Embryonic facial prominence (tissue), 1 donor: ENCODE measurements at regions not wholly inside any gene's neighbourhood (a gene's known extent, or its start where the extent isn't known, plus 50 kb on each side); places are given as distances from the start of the nearest gene placed in this dataset.

Experiments
- DNase-seq: peaks from one replicate; pipeline ENCODE4 v3.0.0-alpha.2; 2016; ENCODE audit errors: extremely low spot score

DNA sequence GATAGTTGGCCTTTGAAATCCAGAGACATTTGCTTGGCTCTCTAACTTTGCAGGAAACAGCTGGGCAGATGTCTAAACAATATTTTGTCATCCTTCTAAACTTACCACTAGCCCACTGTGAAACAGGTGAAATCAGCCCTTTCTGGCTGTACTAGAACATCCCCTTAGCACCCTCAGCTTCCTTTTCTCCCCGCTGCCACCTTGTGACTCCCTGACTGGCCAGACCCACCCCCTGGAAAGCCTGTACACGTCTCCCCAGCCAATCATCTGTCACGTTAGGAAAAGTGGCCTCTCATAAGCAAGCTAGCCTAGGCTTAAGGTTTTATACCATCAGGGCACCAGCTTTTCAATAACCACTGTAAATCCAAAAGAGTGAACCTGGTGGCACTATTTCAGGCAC, 88.6 kb upstream of the E2F3 start:
- no peak for DNase-seq

DNA sequence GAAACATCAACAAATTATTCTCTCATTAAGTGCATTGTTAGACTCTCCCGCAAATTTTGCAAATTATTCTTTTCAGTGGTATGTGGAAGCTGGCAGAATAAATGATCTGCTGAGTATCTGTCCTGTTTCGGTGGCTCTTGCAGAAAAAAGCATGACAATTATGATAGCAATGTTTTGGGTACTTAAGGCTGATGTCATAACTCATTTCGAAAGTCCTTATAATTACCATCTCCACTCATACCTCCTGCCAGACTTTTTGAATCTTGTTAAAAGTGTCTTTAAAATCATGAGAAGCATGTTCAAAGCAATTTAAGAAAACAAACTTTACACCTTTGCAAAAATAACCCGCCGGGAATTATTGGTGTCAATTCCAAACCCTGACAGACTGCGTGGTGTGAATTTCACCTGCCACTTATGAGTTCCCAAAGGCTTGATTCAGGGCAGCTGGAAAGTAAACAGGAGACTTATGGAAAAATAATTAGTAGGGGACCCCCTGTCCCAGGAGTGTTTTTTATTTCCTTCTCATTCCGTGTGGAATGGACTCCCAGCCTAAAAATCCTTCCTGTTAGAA, 87.6 kb upstream of the E2F3 start:
- DNase-seq = no peak

DNA sequence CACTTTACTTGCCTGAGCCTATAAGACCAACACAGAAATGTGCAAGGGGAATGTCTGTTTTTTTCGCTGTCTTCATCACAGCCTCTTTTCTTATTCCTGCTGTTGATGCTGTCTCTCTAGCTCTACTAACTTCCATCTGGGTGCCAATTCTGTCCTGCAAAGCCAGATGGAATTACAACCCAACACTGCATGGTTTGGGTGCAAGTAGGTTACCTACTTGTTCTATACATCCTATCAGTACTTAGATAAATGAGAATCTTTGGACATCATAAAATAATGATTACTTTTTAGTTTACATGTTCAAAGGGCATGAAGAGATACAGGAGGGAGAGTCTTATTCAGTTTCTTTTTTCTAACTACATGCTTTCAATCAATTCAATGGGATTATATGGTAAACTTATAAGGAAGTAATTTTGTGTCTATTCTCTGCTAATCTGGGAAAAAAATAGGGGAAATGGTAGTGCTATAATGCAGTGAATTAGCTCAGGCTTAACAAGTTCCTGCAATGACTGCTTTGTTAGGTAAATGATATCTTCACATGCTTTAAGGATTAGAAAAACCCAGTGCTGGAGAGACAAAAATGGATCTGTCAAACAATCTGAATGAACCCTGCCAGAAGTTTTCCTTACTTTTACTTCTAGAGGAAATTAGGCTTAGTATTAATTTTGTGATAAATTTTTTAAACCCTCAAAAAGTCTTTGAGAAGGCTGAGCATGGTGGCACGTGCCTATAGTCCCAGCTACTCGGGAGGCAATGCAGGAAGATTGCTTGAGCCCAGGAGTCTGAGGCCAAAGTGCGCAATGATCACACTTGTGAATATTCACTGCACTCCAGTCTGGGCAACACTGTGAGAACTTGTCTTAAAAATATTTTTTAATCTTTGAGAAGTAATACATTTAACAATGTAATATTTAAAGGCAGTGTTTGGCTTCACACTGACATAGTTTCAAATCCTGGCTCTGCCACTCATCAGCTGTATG, 86.5 kb upstream of the E2F3 start:
- DNase-seq = no peak

DNA sequence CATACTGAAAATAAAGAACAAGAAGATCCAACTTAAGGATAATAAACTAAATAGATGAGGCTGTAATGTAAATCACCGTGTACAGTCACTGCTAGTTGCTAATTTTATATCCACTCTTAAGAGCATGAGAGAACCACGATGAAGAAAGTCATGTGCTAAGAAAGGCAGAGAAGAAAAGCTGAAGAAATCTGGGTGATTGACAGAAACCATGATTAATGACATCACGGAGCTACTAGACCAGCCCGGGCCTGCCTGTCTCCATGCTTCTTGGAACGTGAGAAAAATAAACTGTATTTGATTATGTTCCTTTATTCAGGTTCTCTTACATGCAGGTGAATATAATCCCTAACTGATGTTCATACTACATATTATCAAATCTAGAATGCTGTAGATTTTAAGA, 84.2 kb upstream of the E2F3 start:
- no peak for DNase-seq

DNA sequence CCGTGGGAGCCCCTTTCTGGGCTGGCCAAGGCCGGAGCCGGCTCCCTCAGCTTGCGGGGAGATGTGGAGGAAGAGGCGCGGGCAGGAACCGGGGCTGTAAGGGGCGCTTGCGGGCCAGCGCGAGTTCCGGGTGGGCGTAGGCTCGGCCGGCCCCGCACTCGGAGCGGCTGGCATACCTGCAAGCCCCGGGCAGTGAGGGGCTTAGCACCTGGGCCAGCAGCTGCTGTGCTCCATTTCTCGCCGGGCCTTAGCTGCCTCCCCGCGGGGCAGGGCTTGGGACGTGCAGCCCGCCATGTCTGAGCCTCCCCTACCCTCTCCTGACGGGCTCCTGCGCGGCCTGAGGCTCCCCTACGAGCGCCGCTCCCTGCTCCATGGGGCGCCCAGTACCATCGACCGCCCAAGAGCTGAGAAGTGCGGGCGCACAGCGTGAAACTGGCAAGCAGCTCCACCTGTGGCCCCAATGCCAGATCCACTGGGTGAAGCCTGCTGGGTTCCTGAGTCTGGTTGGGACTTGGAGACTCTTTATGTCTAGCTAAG, 82.8 kb upstream of the E2F3 start:
- DNase-seq = no peak

DNA sequence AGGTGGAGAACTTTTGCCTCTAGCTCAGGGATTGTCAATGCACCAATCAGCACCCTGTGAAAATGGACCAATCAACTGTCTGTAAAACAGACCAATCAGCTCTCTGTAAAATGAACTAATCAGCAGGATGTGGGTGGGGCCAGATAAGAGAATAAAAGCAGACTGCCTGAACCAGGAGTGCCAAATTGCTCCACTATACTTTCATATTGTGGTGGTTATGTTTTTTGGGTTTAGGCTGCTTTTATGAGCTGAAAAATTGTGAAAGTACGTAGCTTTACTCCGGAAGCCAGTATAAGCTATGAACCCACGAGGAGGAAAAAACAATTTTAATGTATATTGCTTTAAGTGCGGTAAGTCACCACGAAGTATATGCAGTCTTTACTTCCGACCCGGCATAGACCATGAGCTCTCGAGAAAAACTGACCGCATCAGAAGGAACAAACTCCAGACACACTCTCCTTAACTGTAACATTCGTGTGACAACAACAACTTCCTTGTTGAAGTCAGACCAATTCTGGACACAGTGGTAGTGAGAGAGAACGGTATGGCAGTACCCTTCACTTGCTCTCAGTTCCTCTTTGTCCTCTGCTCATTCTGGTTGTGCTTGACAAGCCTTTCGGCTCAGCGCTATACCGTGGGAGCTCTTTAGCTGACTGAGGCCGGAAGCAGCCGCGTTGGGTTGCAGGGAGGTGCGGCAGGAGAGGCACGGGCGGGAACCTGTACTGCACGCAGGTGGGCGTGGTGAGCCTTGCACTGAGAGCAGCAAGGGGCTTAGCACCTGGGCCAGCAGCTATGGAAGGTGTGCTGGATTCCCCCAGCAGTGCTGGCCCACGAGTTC, 81.9 kb upstream of the E2F3 start:
- DNase-seq = no peak

DNA sequence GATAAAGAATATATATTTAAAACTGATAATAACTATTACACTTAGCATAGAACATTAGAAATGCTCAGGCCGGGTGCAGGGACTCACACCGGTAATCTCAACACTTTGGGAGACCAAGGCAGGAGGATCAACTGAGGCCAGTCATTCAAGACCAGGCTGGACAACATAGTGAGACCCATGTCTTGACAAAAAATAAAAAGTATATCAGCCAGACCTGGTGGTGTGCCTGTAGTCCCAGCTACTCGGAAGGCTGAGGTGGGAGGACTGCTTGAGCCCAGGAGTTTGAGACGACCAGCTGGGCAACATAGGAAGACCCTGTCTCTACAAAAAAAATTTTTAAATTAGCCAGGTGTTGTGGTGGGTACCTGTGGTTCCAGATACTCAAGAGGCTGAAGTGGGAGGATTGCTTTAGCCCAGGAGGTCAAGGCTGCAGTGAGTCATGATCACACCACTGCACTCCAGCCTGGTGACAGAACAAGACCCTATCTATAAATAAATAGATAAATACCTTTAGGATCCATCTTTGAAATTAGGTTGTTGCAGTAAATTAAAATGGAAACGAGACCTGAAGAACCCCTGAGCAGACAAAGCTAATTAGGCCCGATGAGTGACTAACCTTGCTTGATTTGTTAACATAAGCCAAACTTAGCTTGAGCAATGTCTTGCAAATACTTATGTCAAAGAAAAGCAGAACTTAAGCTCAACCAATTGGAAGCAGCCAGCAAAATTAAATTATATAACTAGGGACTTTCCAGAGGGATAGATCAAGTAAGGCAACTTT, 75.8 kb upstream of the E2F3 start:
- no peak for DNase-seq

DNA sequence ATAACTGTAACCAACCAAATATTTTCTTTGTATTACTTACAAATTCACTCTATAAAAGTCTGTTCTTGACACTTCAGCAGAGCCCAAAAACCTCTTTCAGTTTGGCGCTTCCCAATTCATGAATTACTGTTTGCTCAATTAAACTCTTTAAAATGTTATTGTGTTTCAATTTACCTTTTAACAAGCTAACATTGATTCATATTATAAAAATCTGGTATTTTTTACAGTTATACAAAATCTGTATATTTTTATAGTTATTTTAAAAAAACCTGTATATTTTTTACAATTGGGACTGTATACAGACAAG, 75.3 kb upstream of the E2F3 start:
- no peak for DNase-seq

DNA sequence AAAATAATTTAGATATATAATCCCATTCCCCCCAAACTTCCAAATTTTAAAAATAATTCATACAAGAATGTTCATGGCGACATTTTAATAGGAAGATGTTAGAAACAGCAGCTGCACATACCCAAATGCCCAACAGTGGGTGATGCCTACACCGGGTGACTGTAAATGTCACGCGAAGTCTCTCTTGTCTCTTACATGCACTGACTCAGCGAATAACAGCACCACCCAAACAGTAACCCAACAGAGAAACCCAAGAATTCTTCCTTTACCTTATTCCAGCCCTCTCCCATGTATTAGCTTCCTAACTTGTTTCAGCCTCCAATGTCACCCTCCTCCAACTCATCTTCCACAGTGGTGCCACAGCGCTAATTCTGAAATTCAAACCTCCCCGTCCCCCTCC, 74.5 kb upstream of the E2F3 start:
- DNase-seq = no peak

DNA sequence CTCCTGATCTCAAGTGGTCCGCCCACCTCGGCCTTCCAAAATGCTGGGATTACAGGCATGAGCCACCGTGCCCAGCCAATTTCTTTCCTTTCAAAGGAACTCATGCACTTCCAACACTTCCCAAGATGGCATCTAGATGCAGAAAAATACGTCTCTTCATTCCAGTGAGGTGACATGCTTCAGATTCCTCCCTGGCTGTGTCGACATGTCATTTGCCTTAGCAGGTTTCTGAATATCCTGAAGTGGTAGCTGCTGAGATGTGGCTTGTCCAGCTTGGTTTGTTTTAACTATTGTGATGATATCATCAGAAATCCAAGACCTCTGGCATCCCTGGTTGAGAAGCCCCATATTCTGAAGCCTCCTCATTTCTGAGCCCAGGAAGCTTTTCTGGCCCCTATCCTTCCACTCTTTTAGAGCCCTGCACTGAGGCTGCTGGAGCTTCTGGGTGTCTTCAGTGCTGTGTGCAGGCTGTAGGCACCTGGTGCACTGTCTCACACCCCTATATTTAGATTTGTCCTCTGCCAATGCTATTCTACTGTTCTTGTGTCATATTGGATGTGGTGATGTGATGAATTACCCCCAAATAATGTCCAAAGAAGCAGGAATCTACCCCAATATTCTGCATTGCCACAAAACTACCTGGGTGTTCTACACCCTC, 73.3 kb upstream of the E2F3 start:
- no peak for DNase-seq

DNA sequence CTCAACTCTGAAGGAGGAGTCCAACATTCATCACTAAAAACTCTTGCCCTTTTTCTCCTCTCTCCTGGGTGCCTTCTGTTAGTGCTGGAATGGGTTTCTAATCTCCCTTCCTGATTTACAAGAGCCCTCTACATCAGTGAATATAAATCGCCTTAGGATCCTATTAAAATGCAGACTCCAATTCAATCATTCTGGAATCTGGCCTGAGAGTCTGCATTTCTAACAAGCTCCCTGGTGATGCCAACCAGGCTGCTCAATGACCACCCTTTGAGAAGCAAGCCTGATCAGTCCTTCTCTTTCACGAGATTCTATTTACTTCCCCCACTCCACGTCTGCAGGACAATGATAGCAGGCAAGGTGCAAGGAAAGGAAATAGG, 72.8 kb upstream of the E2F3 start:
- DNase-seq = no peak

DNA sequence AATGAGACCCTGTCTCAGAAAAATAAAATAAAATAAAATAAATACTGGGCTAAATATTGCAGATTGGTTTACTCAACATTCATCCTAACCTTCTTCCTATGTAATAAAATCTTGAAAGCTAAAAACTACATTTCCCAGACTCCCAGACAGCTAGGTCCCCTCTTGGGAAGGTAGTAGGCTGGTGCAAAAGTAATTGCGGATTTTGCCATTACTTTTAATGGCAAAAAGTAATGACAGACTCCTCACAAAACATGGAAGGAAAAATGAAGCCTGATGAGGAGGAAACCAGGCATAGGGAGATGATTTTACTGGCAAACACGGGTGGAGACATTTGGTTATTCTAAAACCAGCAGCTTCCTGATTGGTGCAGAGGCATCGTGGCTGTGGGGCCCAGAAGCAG, 70.6 kb upstream of the E2F3 start:
- DNase-seq = no peak

DNA sequence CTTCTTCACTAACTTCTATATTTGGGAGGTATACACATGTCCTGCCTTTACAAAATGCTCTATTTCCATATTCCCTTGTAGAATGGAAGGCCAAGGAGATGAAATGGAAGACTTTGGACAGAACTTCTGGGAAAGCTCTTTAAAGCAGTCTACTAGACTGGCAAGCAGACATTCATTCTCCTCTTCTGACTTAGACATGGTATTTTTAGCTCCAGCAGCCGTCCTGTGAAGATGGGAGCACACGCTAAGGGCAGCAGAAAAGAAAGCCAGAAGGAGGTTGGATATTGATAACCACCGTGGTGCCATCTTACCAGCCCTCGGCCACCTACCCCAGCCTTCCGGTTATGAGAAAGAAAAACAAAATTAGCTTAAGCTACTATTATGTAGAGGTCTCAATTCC, 70.1 kb upstream of the E2F3 start:
- no peak for DNase-seq

DNA sequence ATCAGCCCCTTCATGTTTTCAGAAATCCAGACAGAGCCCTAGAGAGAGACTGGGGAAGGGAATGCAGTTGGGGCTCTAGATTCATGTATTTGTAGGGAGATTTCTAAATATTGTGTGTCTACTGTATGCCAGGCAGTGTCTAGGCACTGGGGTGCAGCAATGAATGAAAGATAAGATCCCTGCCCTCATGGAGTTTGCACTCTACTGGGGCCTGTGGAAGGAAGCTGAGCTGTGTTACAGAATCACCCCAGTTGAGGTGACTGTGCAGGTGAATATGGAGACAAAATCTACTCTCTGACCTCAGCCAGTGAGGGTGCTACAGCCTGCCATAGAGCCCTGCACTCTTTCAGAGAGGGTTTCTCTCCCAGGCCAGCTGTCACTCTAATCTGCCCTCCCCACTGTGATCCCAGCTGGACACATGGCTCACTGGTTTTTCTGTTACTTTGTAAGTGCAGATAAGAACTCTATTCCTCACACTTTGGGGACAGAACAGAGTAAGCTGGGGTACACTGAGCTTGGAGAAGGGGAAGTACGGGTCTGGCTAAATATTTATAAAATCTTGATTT, 69.2 kb upstream of the E2F3 start:
- no peak for DNase-seq

DNA sequence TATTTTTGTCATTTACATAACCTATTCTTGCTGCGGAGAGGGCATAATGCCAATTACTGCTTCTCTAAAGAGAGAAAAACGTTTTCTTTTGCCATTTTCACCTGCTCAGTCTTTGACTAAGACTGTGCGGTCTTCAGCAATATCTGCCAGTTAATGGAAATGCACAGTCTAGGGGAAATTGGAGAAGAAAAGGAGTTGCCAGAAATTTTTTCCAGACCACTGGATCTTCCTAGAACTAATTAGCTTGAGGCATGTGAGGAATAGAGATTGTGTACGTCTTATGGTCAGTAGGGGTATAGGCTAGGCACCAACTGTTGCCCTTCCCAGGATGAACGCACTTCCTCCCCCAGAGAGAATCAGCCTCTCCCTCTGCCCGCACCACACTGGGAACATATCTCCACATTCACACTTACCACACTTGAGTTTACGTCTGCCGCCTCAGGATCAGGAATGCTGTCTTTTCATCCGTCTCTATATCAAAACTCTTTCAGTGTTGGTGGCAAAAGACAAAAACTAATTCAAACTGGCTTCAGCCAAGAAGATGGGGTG, 67.9 kb upstream of the E2F3 start:
- DNase-seq = no peak

DNA sequence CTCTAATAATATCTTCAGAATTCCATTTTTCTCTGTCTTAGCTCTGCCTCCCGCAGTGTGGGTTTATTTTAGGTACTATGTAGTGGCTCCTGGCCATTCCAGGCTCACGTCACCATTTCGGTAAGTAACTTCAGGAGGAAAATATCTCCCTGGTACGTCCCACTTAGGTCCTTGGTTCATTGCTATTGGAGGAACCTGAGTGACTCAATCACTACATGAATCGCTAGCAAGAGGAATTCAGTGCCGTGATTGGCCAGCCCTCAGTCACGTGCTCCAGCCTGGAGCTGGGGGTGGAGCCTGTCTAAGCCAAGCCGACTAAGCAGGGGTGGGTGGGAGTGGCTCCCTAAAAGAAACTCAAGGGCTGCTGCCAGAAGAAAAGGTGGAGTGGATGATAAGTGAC, 67.3 kb upstream of the E2F3 start:
- no peak for DNase-seq

DNA sequence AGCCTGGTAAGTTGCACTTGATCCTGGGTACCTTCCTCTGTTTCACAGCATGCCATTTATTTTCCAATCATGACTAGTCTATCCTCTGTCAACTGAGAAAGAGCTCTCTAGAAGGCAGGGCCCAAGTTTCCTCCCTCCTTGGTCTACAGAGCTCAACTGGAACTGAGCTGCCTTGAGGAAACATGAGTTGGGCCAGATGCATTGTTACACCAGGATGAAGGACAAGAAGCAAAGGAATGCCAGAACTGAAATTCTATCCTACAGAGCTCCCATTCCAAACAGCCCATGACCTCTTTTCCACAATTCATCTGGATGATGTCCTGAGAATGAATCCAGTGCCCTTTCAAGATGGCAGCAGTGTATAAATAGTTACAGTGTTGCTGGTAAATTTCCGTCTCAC, 66.7 kb upstream of the E2F3 start:
- no peak for DNase-seq

DNA sequence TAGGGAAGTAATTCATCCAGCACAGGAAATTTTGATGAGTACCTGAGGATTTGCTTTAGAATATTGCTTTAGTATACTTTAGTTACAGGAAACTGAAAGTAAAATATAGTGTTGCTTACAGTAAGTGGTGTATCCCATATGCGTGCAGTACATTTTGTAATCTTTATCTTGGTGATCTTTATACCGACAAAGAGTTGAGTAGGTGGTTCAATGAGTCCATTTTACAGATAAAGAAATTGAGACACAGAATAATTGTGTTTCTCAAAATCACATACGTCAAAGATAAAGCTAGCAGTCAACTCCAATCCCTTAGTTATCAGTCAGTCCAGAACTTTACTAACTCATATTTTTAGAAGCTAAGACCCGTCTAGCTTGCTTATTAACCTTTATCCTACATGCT, 65.8 kb upstream of the E2F3 start:
- DNase-seq = no peak

DNA sequence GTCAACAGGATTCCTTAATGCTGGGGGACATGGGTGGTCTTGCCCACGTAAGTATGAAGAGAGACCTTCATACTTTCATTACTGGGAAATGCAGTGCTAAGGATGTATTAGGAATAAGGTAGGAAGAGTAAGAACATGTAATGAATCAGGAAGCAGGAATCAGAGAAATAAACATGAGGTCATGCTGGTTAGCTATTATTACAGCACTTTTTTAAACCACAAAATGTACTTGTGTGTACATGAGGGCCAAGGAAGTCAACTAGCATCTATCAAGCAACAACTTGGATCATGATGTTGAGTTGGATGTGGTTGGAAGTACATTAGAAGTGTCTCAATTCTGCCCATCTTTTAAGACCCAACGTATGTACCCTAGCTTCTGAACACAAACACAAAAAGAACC, 63.5 kb upstream of the E2F3 start:
- no peak for DNase-seq

DNA sequence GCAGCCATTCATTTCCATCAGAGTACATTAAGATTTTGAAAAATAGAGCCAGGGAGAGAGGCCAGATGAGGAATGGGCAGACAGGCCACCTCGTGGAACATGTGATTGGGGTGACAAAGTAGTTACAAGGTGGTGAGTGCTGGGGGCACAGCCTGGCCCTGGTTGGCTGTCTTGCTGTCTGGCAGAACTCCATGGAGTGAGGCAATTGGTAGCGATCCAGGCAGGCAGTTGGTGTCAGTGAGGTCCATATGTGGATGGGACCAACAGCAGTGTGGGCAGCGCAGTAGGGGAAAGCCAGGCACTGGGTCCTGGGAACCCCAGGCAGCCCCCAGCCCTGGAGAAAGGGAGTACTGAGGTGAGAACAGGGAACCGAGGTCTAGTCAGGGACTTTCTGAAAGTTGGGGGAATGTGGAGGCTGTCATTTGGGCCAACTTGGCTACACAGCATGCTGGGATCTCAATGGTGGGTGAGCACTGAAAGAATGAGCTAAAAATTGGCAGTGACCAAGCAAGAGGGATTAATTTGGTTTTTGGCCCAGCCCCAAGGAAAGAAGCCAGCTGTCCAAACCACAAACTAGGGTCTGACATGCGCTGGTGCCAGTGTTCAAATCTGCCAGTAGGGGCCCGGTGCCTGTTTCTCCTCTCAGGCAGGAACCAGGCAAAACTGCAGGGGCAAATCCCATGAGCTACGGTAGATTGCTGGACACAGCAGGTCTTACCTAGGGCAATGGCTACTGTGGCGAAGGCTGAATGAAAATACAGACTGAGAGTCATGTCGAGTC, 61.4 kb upstream of the E2F3 start:
- no peak for DNase-seq
